Pancreas (tissue), 10 donors: ENCODE measurements at regions not wholly inside any gene's neighbourhood (a gene's known extent, or its start where the extent isn't known, plus 50 kb on each side); places are given as distances from the start of the nearest gene placed in this dataset.

ENCODE experiments used
- ATAC-seq, 4 donors: fragments of 200-7000 bp; cut with Tn5 transposase; one replicate each; pipeline versions ENCODE4 v1.8.0 to v1.9.1; 2020; ENCODE audit warnings: mild to moderate bottlenecking in 4 of 4, moderate library complexity in 4 of 4
- DNase-seq, 6 donors: peaks; one replicate each; pipeline ENCODE4 v3.0.0-alpha.2; 2020
- FAIRE-seq: peaks from 2 replicates; lab custom pipeline; 2012; peaks lifted over from hg19 to GRCh38; lab: Jason Lieb, UNC
- H3K27ac ChIP-seq, 4 donors: fragments of 200-600 bp; sonication (generic); 1 replicate in 3 of 4; 2 replicates in 1 of 4; pipeline versions ENCODE4 v1.5.0 to v1.8.0; 2020
- H3K27me3 ChIP-seq, 4 donors: fragments of 200-600 bp; one replicate each; pipeline ENCODE4 v1.8.0; 2021
- H3K36me3 ChIP-seq, 3 donors: fragments of 200-600 bp; sonication (generic) in 1 of 3; one replicate each; pipeline versions ENCODE4 v1.5.0 to v1.8.0; 2020 to 2021
- H3K4me1 ChIP-seq, 3 donors: fragments of 200-600 bp; one replicate each; pipeline ENCODE4 v1.8.0; 2021
- H3K4me3 ChIP-seq, 4 donors: fragments of 200-600 bp; sonication (generic) in 2 of 4; one replicate each; pipeline versions ENCODE4 v1.5.0 to v1.8.0; 2020 to 2021
- H3K9me3 ChIP-seq, 4 donors: fragments of 200-600 bp; one replicate each; pipeline ENCODE4 v1.8.0; 2021
- WGBS, 2 donors: extraction: QIAGEN DNeasy Blood & Tissue Kit; methylation state at CpG; one replicate each; pipeline ENCODE4 v1.1.7; 2013; 5-methylcytosine and 5-hydroxymethylcytosine counted together
- intact Hi-C, 3 donors: fragments of 100-400 bp; cut with DNase I; formaldehyde crosslinking; loops; one replicate each; pipeline versions ENCODE4 v1.11.1 to v1.14.2; 2022
- TF ChIP-seq, protein P1 (sequence below), 4 donors: fragments of 200-600 bp; sonication (generic) in 3 of 4; IDR thresholded peaks; one replicate each; pipeline versions ENCODE4 v1.5.0 to v1.8.0; 2021; ENCODE audit warnings: antibody characterized with exemption in 4 of 4
- donor health status: healthy with polysubstance abuse.
- donor health status: DM: no; HTN: no; CAD: no; lungs with moderate emphysema.
- donor health status: DM: no; HTN: no; CAD: no.
- donor health status: control.
- donor health status: control.
- donor health status: Bipolar disorder and iron deficiency.
- donor health status: DM: yes; HTN: yes; CAD: no.
- donor health status: DM: no; HTN: no; CAD: no.
- donor health status: DM: no; HTN: no; CAD: no.
- donor health status: DM: yes; HTN: yes; CAD: no.

DNA sequence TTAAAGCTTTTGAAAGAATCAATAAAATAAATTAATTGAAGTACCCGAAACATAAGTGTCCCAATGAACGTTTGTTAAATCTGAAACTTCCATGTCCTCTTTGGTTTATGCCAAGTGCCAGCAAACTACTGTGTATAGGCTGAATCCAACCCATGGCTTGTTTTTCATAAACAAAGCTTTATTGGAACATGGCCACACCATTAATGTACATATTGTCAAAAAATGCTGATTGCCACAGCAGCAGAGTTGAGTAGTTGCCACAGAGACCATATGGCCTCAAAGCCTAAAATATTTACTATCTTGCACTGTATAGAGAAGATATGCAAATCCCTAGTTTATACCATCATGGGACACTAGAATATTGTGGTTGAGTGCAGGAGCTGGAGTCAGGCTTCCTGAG lies 406.1 kb downstream of the MAFB start:
- no peaks in the 10 kb centered on the region for H3K9me3 ChIP-seq
- TF ChIP-seq, protein P1, sequence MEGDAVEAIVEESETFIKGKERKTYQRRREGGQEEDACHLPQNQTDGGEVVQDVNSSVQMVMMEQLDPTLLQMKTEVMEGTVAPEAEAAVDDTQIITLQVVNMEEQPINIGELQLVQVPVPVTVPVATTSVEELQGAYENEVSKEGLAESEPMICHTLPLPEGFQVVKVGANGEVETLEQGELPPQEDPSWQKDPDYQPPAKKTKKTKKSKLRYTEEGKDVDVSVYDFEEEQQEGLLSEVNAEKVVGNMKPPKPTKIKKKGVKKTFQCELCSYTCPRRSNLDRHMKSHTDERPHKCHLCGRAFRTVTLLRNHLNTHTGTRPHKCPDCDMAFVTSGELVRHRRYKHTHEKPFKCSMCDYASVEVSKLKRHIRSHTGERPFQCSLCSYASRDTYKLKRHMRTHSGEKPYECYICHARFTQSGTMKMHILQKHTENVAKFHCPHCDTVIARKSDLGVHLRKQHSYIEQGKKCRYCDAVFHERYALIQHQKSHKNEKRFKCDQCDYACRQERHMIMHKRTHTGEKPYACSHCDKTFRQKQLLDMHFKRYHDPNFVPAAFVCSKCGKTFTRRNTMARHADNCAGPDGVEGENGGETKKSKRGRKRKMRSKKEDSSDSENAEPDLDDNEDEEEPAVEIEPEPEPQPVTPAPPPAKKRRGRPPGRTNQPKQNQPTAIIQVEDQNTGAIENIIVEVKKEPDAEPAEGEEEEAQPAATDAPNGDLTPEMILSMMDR (IDR thresholded peaks at IDR 0.05) = no peak
- 62 to 67% methylated on average over 2 of the region's 2 CpGs for WGBS, 2 donors

DNA sequence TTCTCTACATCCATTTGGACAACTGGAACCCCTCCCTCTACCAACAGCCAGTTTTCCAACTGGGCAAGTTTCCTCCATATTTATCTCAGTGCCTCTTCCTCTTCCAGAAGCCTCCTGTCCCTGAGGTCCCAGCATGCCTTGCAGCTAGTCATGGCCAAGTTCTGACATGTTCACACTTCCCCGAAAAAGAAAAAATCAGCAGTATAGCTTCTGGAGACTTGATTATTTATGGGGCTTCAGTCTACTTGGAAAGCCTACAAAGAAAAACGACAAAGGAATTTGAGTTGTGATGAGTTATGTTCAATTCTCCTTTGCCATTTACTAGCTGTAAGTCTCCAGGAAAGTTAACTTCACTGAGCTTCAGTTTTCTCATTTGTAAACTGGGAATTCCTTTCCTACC lies 406.5 kb downstream of the MAFB start:
- WGBS, 2 donors = 68 to 81% methylated on average over 2 of the region's 2 CpGs

More for the DNA sequence above, 406.1 kb downstream of the MAFB start:
- Histone ChIP-seq H3K27me3 (no peaks in the 10 kb centered on the region), H3K27ac (no peak overlapping the region), H3K4me1 (no peaks in the 10 kb centered on the region), H3K36me3 (no peaks in the 10 kb centered on the region), H3K4me3 (no peak overlapping the region)
- DNase-seq = no peak
- ATAC-seq = no peak
- intact Hi-C loops = no loop called here
- no peak for FAIRE-seq

DNA sequence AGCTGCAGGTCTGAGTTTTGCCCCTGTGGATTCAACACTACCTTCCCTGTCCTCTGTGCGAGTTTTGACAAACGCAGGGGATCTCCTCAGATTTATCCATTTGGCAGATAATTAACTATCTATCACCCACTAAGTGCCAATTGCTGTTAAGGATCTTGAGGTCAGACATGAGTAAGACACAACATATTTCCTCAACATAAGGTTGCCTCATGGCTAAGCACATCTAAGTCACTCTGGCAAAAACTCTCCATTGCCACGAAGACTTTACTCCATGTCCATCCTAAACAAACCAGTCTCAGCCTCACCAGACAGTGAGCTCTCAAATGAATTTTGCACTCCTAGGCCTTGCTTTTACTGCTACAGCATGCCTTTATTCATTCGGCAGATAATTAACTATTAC lies 408.4 kb downstream of the MAFB start:
- DNase-seq (no peak), ATAC-seq (no peak), FAIRE-seq (no peak)
- intact Hi-C loops = no loop called here
- Histone ChIP-seq H3K36me3 (no peaks in the 10 kb centered on the region), H3K9me3 (no peaks in the 10 kb centered on the region), H3K27me3 (no peaks in the 10 kb centered on the region), H3K4me3 (no peak overlapping the region), H3K4me1 (no peaks in the 10 kb centered on the region), H3K27ac (no peak overlapping the region)
- TF ChIP-seq, protein P1 (IDR thresholded peaks at IDR 0.05) = no peak
- 82 to 87% methylated on average over 4 of the region's 4 CpGs for WGBS, 2 donors

More for the DNA sequence above, 406.5 kb downstream of the MAFB start:
- Histone ChIP-seq H3K36me3 (no peaks in the 10 kb centered on the region), H3K4me3 (no peak overlapping the region), H3K9me3 (no peaks in the 10 kb centered on the region), H3K4me1 (no peaks in the 10 kb centered on the region), H3K27ac (no peak overlapping the region), H3K27me3 (no peaks in the 10 kb centered on the region)
- TF ChIP-seq, protein P1 (IDR thresholded peaks at IDR 0.05) = no peak
- no peak for FAIRE-seq
- no peak for DNase-seq
- intact Hi-C loops = no loop called here
- no peak for ATAC-seq

DNA sequence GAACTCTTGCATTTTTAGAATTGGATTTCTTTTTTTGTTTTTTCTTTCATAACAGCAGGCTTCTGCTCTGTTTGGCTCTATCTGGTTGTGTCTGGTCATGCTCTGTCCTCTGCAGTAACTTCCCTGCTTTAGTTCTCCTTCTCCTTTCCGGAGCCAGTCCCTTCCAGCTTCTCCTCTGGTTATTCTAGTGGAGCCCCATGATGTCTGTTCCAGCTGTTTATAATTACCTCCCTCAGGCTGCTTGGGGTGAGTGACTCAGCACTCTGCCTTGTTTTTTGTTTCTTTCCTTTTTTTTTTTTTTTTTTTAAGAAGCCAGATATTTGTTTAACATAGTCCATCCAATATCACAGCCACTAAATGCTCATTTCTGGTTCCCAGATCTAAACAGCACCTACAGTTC lies 409.6 kb downstream of the MAFB start:
- DNase-seq (peak in 1 of 6 donors; percentile 45), ATAC-seq (peak in 3 of 4 donors; percentile 66 to 90 (median 89)), FAIRE-seq (no peak)
- 67 to 73% methylated on average over 1 of the region's 1 CpG for WGBS, 2 donors
- Histone ChIP-seq H3K4me1 (no peaks in the 10 kb centered on the region), H3K9me3 (no peaks in the 10 kb centered on the region), H3K27ac (no peak overlapping the region), H3K27me3 (no peaks in the 10 kb centered on the region), H3K36me3 (no peaks in the 10 kb centered on the region), H3K4me3 (no peak overlapping the region)
- TF ChIP-seq, protein P1 (IDR thresholded peaks at IDR 0.05) = no peak
- intact Hi-C loops = no loop called here

DNA sequence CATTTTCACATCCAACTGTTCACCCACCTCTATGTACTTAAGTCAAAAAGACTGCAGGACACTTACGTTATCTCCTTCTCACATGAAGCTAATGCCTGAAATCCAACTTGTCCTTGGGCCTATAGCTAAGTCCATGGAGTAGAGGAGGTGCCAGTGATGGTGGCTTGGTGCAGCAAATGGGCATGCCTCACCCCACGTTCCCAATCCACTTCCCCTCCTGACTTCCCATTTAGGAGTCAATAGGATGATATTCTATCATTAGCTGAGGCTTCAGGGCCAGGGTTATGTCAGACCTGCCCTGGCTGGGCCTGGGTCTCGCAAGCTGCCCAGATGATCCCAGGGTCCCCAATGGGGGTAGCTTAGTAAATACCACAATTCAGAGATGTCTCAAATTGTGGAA lies 410.4 kb downstream of the MAFB start:
- Histone ChIP-seq H3K36me3 (no peaks in the 10 kb centered on the region), H3K27ac (no peak overlapping the region), H3K4me1 (no peaks in the 10 kb centered on the region), H3K4me3 (no peak overlapping the region), H3K27me3 (no peaks in the 10 kb centered on the region), H3K9me3 (no peaks in the 10 kb centered on the region)
- TF ChIP-seq, protein P1 (IDR thresholded peaks at IDR 0.05) = no peak
- FAIRE-seq (no peak), DNase-seq (no peak), ATAC-seq (no peak)
- intact Hi-C loops = no loop called here
- 76% methylated on average over 3 of the region's 3 CpGs for WGBS, 2 donors
